GM12891 (cell line): ENCODE measurements at regions not wholly inside any gene's neighbourhood (a gene's known extent, or its start where the extent isn't known, plus 50 kb on each side); places are given as distances from the start of the nearest gene placed in this dataset.

Experiments
- DNase-seq: peaks from one replicate; pipeline ENCODE4 v3.0.0; 2011; ENCODE audit warnings: low spot score; ENCODE audit not compliant: insufficient read length
- FAIRE-seq: peaks from 2 replicates; lab custom pipeline; 2011; peaks lifted over from hg19 to GRCh38; lab: Jason Lieb, UNC
- PAX5 ChIP-seq: IDR thresholded peaks from 2 replicates; pipeline ENCODE4 v1.6.1; 2011; ENCODE audit warnings: low read length, moderate library complexity, mild to moderate bottlenecking; ENCODE audit not compliant: insufficient read depth, severe bottlenecking
- POLR2A ChIP-seq: IDR thresholded peaks from 2 replicates; pipeline ENCODE4 v1.6.1; 2011; ENCODE audit warnings: low read depth, low read length, control low read depth
- POLR2AphosphoS5 ChIP-seq: IDR thresholded peaks from 2 replicates; pipeline ENCODE4 v1.6.1; 2011; ENCODE audit warnings: low read depth, low read length, control low read depth
- POU2F2 ChIP-seq: IDR thresholded peaks from 2 replicates; pipeline ENCODE4 v1.6.1; 2011; ENCODE audit warnings: low read depth, mild to moderate bottlenecking, control low read depth, low read length, moderate library complexity
- SPI1 ChIP-seq: IDR thresholded peaks from 2 replicates; pipeline ENCODE4 v1.6.1; 2011; ENCODE audit warnings: low read depth, low read length, control low read depth
- TAF1 ChIP-seq: IDR thresholded peaks from 2 replicates; pipeline ENCODE4 v1.6.1; 2011; ENCODE audit warnings: low read depth, low read length, control low read depth

- no peak for DNase-seq
- no peak for FAIRE-seq
- TF ChIP-seq PAX5 (no peak), SPI1 (no peak), POU2F2 (no peak), POLR2AphosphoS5 (no peak), POLR2A (no peak), TAF1 (no peak)
These were observed 143.6 kb downstream of the VAPA start for GRCh38 chr18:10057401-10057893.

GRCh38 chr18:10057894-10058791 lies 144.3 kb downstream of the VAPA start:
- FAIRE-seq (no peak), DNase-seq (no peak)
- TF ChIP-seq POLR2AphosphoS5 (no peak), POU2F2 (no peak), POLR2A (no peak), SPI1 (no peak), PAX5 (no peak)

- FAIRE-seq (no peak), DNase-seq (no peak)
- TF ChIP-seq POLR2AphosphoS5 (no peak), TAF1 (no peak)
These were observed 146.0 kb downstream of the VAPA start for GRCh38 chr18:10059610-10060468.

- no peak for DNase-seq
- TF ChIP-seq POU2F2 (no peak), SPI1 (no peak), TAF1 (no peak), PAX5 (no peak)
- no peak for FAIRE-seq
These were observed 146.6 kb downstream of the VAPA start for GRCh38 chr18:10060469-10060782.

GRCh38 chr18:10060841-10061240 lies 147.0 kb downstream of the VAPA start:
- TF ChIP-seq TAF1, result no peak

GRCh38 chr18:10061566-10062140 lies 147.8 kb downstream of the VAPA start:
- TF ChIP-seq POLR2AphosphoS5 (no peak), POLR2A (no peak), SPI1 (no peak), PAX5 (no peak)
- DNase-seq, result no peak
- FAIRE-seq, result no peak

More at GRCh38 chr18:10060841-10061240, 147.0 kb downstream of the VAPA start:
- no peak for FAIRE-seq
- DNase-seq, result no peak

GRCh38 chr18:10062302-10063300 lies 148.8 kb downstream of the VAPA start:
- TF ChIP-seq POLR2A, result no peak
- no peak for FAIRE-seq
- DNase-seq, result no peak

GRCh38 chr18:10063489-10063888 lies 149.7 kb downstream of the VAPA start:
- TF ChIP-seq POLR2A, result no peak
- no peak for TF ChIP-seq SPI1
- no peak for TF ChIP-seq POU2F2
- TF ChIP-seq POLR2AphosphoS5, result no peak
- TF ChIP-seq PAX5, result no peak
- TF ChIP-seq TAF1, result no peak
- FAIRE-seq, result no peak

GRCh38 chr18:10064267-10064666 lies 150.5 kb downstream of the VAPA start:
- FAIRE-seq, result no peak
- TF ChIP-seq SPI1 (no peak), POU2F2 (no peak), POLR2A (no peak), PAX5 (no peak), TAF1 (no peak), POLR2AphosphoS5 (no peak)

More at GRCh38 chr18:10063489-10063888, 149.7 kb downstream of the VAPA start:
- no peak for DNase-seq

More at GRCh38 chr18:10064267-10064666, 150.5 kb downstream of the VAPA start:
- DNase-seq, result no peak
